HG02973 (cell line): ENCODE measurements at regions not wholly inside any gene's neighbourhood (a gene's known extent, or its start where the extent isn't known, plus 50 kb on each side); places are given as distances from the start of the nearest gene placed in this dataset.
"Not testable (repeated sequence)": the region's sequence is repeated elsewhere in the genome, so short reads cannot be mapped to it uniquely, and the experiment has no call there.

ENCODE experiments used
- ATAC-seq: cut with Tn5 transposase; IDR thresholded peaks from one replicate; pipeline ENCODE4 v1.9.1; 2021; ENCODE audit warnings: moderate library complexity; ENCODE audit not compliant: unreplicated experiment

- no peak for ATAC-seq
Measured at GRCh38 chr7:86592185-86592584, 51.5 kb upstream of the GRM3 start.

GRCh38 chr7:86574006-86574405 lies 69.7 kb upstream of the GRM3 start:
- no peak for ATAC-seq

- ATAC-seq: no peak
Measured at GRCh38 chr7:86558680-86559501, 84.8 kb upstream of the GRM3 start.

- no peak for ATAC-seq
Measured at GRCh38 chr7:86534641-86535040, 109.1 kb upstream of the GRM3 start.

GRCh38 chr7:86504229-86504628 lies 139.5 kb upstream of the GRM3 start:
- ATAC-seq: no peak

GRCh38 chr7:86499986-86500385 lies 143.7 kb upstream of the GRM3 start:
- ATAC-seq: no peak

- ATAC-seq: no peak
Measured at GRCh38 chr7:86485827-86486226, 157.9 kb upstream of the GRM3 start.

- ATAC-seq: no peak
Measured at GRCh38 chr7:86479144-86479543, 164.6 kb upstream of the GRM3 start.

- no peak for ATAC-seq
Measured at GRCh38 chr7:86477343-86477935, 166.3 kb upstream of the GRM3 start.

GRCh38 chr7:86470763-86471162 lies 172.9 kb upstream of the GRM3 start:
- ATAC-seq: no peak

- ATAC-seq: peak; percentile 99
Measured at GRCh38 chr7:86469680-86470295, 173.9 kb upstream of the GRM3 start.

- ATAC-seq: no peak
Measured at GRCh38 chr7:86454753-86455152, 189.0 kb upstream of the GRM3 start.

- no peak for ATAC-seq
Measured at GRCh38 chr7:86453454-86453853, 190.3 kb upstream of the GRM3 start.

- ATAC-seq: no peak
Measured at GRCh38 chr7:86448856-86449255, 194.9 kb upstream of the GRM3 start.

- ATAC-seq: no peak
Measured at GRCh38 chr7:86445285-86445684, 198.4 kb upstream of the GRM3 start.

- no peak for ATAC-seq
Measured at GRCh38 chr7:86444245-86444644, 199.5 kb upstream of the GRM3 start.

- ATAC-seq: not testable (repeated sequence)
Measured at GRCh38 chr7:86440420-86440819, 203.3 kb upstream of the GRM3 start.

- ATAC-seq: no peak
Measured at GRCh38 chr7:86437951-86438450, 205.7 kb upstream of the GRM3 start.

- ATAC-seq: no peak
Measured at GRCh38 chr7:86431761-86432160, 211.9 kb upstream of the GRM3 start.

GRCh38 chr7:86411814-86412213 lies 231.9 kb upstream of the GRM3 start:
- ATAC-seq: no peak

GRCh38 chr7:86407291-86407690 lies 236.4 kb upstream of the GRM3 start:
- ATAC-seq: no peak

- ATAC-seq: no peak
Measured at GRCh38 chr7:86391813-86392212, 251.9 kb upstream of the GRM3 start.
